ENCODE measurements at regions not wholly inside any gene's neighbourhood (a gene's known extent, or its start where the extent isn't known, plus 50 kb on each side); places are given as distances from the start of the nearest gene placed in this dataset.

DNA sequence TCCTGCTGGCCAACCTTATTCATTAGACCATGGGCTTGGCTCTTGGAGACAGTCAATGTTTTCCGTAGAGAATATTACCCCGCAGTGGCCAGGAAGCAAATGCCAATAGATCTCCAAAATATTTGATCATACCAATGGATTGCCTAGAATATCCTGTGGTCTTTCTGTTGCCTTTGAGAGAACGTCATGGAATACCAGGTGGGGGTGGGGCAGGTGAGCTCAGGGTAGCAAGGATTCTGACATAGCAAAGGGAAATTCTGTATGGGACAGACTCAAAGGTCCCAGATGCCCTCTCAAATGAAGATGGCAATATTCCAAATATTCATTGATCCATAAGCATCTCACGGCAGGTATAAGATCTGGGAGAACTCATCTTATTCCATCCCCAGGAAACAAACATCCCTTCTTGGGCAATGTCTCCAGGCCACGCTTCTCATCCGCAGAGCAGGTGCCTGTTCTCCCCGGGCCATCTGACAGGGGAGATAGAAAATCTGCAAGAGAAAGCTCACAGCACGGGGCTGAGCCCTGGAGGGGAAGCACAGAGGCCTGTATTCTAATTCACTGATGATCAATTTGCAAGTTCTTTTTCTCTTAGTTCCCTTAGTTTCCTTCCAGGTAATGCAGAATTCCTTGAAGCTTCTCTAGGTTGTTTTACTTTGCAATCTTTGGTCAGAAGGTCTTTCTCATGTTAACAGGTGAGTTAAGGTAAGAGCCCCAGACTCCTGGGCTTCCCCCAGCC is 69.6 kb upstream of the TSHZ3 start (continued):
- TF ChIP-seq, protein P1, sequence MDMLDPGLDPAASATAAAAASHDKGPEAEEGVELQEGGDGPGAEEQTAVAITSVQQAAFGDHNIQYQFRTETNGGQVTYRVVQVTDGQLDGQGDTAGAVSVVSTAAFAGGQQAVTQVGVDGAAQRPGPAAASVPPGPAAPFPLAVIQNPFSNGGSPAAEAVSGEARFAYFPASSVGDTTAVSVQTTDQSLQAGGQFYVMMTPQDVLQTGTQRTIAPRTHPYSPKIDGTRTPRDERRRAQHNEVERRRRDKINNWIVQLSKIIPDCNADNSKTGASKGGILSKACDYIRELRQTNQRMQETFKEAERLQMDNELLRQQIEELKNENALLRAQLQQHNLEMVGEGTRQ (IDR thresholded peaks at IDR 0.05): no peak
- no peak for TF ChIP-seq NPAS2 (CRISPR knock-in tag; IDR thresholded peaks at IDR 0.05; ENCODE audit: borderline replicate concordance)
- TF ChIP-seq, protein P2, sequence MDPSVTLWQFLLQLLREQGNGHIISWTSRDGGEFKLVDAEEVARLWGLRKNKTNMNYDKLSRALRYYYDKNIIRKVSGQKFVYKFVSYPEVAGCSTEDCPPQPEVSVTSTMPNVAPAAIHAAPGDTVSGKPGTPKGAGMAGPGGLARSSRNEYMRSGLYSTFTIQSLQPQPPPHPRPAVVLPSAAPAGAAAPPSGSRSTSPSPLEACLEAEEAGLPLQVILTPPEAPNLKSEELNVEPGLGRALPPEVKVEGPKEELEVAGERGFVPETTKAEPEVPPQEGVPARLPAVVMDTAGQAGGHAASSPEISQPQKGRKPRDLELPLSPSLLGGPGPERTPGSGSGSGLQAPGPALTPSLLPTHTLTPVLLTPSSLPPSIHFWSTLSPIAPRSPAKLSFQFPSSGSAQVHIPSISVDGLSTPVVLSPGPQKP (IDR thresholded peaks at IDR 0.05; ENCODE audit: low read depth, low read length): no peak

DNA sequence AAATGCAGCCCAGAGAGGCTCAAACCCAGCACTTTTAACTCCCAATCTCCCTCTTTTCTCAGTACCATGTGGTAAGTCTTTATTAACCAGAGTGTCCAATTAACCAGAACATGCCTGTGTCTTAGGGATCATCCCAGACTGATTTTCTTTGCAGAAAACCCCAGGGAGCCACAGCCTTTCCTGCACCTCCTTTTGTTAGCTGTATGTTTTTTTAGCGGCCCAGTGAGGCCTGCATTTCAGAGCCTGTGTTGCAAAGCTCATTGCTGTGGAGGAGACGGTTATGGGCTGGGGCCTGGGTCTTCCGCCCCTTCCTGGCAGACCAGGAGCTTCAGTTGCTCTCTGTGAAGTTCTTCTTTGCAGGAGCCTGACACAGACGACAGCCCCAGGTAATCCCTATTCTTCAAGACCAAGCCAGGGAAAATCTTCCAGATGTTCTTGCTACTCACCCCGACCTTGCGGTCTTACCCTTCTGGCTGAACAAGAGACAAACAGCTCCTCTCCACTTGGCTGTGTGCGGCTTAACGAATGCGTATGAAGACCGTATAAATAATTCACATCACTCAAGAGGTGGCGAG is 70.7 kb upstream of the TSHZ3 start:
- no peak for FAIRE-seq
- Histone ChIP-seq H3K4me2 (no peak overlapping the region), H3K27ac (no peak overlapping the region), H3K4me3 (no peak overlapping the region), H3K4me1 (no peaks in the 10 kb centered on the region), H3K9me3 (no peaks in the 10 kb centered on the region; the same call in 2 of the 3 replicates)
- ATAC-seq: no peak
- POLR2A ChIA-PET: no interaction called here
- TF ChIP-seq, protein P2 (IDR thresholded peaks at IDR 0.05; ENCODE audit: low read depth, low read length): no peak
- TF ChIP-seq RNF2 (IDR thresholded peaks at IDR 0.05; ENCODE audit: borderline replicate concordance, low read depth) (no peak), ZSCAN20 (CRISPR knock-in tag; IDR thresholded peaks at IDR 0.05) (no peak), MYC (IDR thresholded peaks at IDR 0.05; ENCODE audit: borderline replicate concordance, low read length) (no peak), RARB (CRISPR knock-in tag; IDR thresholded peaks at IDR 0.05) (no peak), CBX2 (IDR thresholded peaks at IDR 0.05; ENCODE audit: borderline replicate concordance, low read depth) (no peak), KDM1A (IDR thresholded peaks at IDR 0.05; ENCODE audit: low read depth) (no peak), HEYL (CRISPR knock-in tag; IDR thresholded peaks at IDR 0.05) (no peak), RCOR1 (IDR thresholded peaks at IDR 0.05; ENCODE audit: low read depth, low read length) (no peak), HOXA7 (CRISPR knock-in tag; IDR thresholded peaks at IDR 0.05) (no peak), BHLHE40 (IDR thresholded peaks at IDR 0.05; ENCODE audit: low read depth, low read length) (no peak)
- TF ChIP-seq, protein P3, sequence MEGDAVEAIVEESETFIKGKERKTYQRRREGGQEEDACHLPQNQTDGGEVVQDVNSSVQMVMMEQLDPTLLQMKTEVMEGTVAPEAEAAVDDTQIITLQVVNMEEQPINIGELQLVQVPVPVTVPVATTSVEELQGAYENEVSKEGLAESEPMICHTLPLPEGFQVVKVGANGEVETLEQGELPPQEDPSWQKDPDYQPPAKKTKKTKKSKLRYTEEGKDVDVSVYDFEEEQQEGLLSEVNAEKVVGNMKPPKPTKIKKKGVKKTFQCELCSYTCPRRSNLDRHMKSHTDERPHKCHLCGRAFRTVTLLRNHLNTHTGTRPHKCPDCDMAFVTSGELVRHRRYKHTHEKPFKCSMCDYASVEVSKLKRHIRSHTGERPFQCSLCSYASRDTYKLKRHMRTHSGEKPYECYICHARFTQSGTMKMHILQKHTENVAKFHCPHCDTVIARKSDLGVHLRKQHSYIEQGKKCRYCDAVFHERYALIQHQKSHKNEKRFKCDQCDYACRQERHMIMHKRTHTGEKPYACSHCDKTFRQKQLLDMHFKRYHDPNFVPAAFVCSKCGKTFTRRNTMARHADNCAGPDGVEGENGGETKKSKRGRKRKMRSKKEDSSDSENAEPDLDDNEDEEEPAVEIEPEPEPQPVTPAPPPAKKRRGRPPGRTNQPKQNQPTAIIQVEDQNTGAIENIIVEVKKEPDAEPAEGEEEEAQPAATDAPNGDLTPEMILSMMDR (IDR thresholded peaks at IDR 0.05): no peak
- DNase-seq (ENCODE audit: low read depth in 1 of 2, low spot score in 1 of 2): no peak
- 35% methylated on average over 11 of the region's 11 CpGs for WGBS (ENCODE audit: missing lambda C conversion rate)
- CTCF ChIA-PET: interaction anchor here (2.0 kb wide), 1 partner anchor 9 kb away, joined by 5 read pairs; no protein-coding TSS in a partner anchor

DNA sequence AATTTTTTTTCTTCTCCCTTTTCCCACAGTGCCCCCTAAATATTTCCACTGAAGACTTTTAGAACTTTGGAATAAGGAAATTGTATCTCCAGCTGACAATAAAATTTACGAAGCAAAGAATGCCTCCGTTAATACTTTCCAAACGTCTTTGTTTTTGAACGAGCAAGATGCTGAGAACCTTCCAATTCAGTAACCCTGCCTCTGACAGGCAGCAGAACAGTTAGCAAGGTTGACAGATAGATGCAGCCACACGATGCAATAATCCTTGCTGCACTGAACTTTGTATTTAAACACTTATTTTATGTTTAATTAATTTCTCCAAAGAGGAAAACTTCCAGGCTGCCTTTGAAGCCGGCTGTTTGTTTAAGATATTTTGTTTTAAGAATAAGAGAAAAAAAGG is 71.8 kb upstream of the TSHZ3 start:
- ChIA-PET POLR2A (no interaction called here), CTCF (interaction anchor here (2.0 kb wide), 1 partner anchor 10 kb away, joined by 5 read pairs; no protein-coding TSS in a partner anchor)
- DNase-seq (ENCODE audit: low read depth in 1 of 2, low spot score in 1 of 2) (no peak), FAIRE-seq (peak; percentile 68), ATAC-seq (no peak)
- 18% methylated on average over 6 of the region's 6 CpGs for WGBS (ENCODE audit: missing lambda C conversion rate)
- H3K4me3 ChIP-seq: no peak overlapping the region
- no peaks in the 10 kb centered on the region; the same call in 2 of the 3 replicates for H3K9me3 ChIP-seq
- H3K4me1 ChIP-seq: no peaks in the 10 kb centered on the region
- H3K27ac ChIP-seq: no peak overlapping the region
- H3K4me2 ChIP-seq: no peak overlapping the region
- no peak for TF ChIP-seq SMC3 (IDR thresholded peaks at IDR 0.05)

All from A549 (cell line).